ENCODE measurements at regions not wholly inside any gene's neighbourhood (a gene's known extent, or its start where the extent isn't known, plus 50 kb on each side); places are given as distances from the start of the nearest gene placed in this dataset.
A peak's percentile ranks its signal among the peaks of the same experiment; 100 is the strongest.
"Not testable (repeated sequence)": the region's sequence is repeated elsewhere in the genome, so short reads cannot be mapped to it uniquely, and the experiment has no call there.

DNA sequence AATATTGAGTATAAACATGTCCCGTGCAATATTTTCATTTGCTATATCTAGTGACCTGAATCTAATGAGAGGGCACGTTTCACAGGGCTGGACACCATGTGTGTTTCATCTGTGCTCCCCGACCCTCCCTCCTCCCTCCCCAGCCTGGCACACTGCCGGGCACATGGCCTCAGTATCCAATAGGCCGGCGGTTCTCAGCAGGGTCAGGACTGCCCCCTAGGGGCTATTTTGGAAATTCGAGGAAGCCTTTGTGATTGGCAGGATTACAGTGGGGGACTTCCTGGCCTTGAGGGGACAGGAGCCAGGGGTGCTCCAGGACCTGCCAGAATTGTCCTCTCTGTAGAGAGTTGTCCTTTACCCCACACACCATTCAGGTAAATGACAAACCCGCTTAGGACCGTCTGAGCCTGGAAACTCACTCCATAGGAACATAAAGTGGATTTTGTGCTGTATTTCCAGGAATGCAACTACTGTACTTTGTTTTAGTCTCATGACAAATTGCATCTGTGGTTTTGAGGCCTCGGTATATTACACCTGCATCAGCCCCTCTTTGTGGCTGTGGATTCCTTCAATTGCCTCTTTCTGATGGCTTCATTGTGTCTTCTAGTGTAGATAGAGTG is 109.5 kb upstream of the SIM2 start:
- FAIRE-seq (peak; percentile 51), DNase-seq (ENCODE audit: insufficient read length, low spot score) (peak; percentile 41)

DNA sequence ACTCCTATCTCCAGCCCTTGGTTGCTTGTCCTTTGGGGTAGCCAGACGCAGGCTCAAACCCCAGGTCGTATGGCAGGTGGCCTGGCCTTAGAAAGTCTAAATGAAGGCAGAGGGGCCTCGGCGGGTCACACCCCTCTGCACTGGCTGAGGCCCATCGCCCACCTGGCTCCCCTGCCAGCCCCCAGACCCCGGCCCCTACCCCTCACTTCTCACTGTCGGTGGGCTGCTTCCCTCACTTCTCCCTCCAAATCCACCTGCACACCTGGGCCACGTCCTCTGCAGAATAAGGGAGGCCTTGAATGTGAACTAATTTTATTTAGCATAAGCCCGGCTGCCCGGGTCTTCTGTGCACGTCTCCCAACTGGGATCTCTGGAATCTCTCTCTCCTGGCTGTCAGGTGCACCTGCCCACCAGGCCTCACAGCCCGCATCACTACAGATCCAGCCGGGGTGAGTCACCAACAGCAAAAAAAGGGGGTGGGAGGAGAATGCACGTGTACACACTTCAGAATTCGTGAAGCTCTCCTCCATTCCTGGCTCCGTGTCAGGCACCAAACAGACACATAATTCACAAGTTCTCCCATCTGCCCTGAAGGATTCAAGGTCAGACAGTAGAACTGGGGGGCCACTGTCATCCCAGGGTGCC is 107.5 kb upstream of the SIM2 start:
- DNase-seq (ENCODE audit: insufficient read length, low spot score) (no peak), FAIRE-seq (no peak)

DNA sequence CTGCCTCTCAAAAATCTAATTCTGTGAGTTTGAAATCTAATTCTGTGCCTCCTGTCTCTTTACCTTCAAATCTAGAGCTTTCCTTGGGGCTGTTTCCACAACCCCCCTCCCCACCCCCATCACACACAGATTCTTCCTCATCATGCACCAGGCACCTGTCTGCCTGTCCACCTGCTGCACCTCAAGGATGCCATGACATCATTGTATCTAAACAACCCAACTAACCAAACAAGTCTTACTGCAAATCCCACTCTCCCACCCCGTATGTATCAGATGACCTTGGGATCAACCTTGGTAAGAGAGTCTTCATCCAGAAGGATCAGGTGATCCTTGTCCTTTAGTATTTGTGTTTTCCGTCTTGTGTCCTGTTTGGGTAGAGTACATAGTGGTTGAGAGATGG is 102.7 kb upstream of the SIM2 start:
- DNase-seq (ENCODE audit: insufficient read length, low spot score) (no peak), FAIRE-seq (no peak)

DNA sequence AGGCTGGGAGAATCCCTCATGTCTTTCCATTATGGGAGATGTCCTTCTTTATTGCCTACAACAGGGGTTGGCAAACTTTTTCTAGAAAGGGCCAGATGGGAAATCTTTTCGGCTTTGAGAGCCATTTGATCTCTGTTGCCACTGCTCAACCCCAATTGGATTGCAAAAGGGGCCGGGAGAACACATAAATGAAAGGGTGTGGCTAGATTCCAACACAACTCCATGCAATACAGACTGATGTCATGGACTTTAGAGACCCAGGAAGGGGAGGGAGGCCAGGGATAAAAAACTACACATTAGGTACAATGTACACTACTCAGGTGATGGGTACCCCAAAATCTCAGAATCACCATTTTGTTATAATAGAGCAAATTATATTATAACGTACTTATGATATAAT is 97.6 kb upstream of the SIM2 start:
- no peak for DNase-seq (ENCODE audit: insufficient read length, low spot score)
- FAIRE-seq, result no peak

DNA sequence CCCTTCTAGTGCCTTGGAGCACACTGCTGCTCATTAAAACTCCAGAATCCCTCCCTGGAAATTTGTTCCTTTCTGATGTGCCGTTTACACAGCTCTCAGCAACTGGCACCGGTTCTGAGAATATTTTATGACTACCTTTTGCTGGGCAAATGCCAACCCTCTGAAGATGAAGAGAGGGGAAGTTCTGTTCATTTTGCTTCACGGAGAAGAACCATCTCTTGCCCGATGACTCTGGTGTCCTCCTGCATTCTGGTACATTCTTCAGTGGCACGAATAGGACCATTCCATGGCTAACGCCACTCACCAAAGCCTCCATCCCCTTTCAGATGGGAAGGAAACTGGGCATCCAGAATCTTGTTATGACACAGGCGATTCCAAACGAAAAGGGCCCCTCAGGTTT is 96.2 kb upstream of the SIM2 start:
- DNase-seq (ENCODE audit: insufficient read length, low spot score) (no peak), FAIRE-seq (no peak)

DNA sequence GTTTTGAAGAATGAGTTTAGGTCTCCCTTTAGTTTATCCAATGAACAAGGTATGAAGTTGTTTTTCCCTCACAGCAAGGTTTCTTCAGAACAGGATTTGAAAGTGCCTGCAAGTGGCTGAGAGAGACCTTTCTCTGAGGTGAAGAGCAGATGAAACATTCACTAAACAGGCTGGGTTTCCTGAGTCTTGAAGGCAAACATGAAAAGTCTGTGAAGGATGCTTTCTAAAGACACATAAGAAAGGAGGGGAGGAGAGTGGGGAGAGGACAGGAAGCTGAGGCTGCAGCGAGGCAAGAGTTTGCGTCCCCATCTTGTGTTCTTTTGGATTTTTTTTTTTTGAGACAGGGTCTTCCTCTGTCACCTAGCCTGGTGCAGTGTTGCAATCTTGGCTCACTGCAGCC is 95.7 kb upstream of the SIM2 start:
- DNase-seq (ENCODE audit: insufficient read length, low spot score), result no peak
- FAIRE-seq, result no peak

DNA sequence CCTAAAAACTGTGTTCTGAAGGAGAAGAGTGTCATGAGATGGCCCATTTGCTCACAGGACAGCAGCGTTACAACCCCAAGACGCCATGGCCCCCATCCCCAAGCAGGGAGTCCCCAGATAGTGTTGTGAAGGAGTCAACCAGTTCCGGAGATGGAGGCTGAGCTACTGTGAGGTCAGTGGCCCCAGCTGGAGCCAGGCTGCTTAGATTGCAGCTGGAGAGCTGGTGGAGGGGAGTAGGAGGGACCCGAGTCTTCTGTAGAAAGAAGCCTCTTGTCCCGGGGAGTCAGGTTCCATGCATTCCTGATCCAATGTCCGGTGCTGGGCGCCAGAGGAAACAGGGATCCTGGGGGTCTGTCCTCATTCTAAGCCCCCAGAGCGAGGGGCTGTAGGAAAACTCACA is 93.5 kb upstream of the SIM2 start:
- no peak for DNase-seq (ENCODE audit: insufficient read length, low spot score)
- no peak for FAIRE-seq

DNA sequence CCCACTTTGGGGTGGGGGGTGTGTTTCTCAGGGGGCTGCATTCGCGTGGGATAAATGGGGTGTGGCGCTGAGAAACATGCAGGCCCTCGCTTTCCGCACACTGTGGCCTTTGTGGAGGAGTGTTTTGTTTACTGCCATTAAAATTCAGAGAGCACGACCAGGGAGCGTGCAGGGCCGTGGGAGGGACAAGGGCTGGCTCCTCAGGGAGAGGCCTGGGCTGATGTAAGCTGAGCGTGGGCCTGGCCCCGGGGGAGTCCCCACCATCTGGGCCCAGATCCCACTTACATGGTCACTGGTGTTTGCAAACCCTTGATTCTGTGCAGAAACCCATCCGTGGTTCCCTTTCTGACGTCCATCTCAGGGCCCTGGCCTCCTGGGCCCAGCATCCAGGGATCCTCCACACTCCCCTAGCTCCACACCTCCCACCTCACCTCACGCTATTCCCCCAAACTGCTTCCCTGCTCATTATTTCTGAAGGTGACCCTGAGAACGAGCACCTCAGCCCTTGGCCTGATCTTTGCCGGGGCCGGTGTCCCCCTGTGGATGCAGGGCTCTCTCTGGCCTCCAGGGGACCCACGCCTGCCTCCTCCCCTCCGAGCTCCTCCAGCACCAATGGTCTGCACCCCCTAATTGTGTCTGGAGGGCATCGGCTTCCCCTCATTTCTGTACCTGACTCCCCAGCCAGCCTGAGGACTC is 92.5 kb upstream of the SIM2 start:
- FAIRE-seq (no peak), DNase-seq (ENCODE audit: insufficient read length, low spot score) (no peak)

DNA sequence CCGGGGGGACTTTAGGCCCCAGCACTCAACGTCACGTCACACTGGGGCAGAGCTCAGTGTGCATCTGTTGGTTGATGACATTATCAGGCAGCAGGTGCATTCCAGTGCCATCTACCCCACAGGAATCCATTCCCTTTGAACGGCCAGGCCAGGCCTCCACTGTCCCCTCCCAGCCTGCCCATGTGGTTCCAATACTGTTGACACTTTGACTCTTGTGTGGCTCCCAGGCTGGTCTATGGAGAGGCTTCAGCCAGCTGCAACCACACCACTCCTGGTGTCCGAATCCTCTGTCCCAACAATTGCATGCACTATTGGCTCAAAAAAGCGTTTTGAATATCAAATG is 92.0 kb upstream of the SIM2 start:
- DNase-seq (ENCODE audit: insufficient read length, low spot score) (no peak), FAIRE-seq (no peak)

DNA sequence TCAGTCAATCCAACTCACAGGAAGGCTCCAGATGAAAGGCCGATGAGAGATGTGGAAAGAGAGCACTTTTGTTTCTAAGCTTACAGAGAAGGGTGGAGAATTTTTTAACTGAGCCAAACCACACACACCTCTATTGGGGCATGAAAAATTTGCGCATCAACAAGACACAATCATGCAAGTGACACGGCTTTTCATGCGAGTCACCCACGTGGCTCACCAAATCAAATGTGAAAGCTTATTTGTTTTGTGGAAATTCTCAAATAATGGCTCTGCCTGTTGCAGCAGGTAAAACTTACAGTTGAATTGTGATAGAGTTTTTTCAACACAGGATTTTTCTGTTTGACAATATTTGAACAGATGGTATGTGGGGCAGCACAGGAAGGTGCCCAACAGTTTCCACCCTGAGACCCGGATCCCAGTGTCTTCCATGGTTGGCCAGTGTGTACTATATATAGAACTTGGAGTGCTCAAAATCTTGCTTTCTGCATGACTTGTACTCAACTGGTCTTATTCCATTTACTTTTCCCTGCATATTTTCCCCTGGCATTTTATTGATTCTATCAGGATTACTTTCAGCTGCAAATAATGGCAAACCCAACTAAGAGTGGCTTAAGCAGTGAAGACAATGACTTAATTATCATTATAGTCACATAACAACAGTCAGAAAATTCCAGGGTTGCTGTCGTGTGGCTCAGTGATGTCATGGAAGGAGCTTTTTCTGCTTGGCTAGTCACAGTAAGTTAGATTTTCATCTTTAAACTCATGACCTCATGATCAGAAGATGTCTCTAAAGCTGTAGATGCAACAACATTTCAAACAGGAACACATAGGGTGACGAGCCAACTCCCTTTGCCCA is 90.6 kb upstream of the SIM2 start:
- DNase-seq (ENCODE audit: insufficient read length, low spot score) (no peak), FAIRE-seq (no peak)

DNA sequence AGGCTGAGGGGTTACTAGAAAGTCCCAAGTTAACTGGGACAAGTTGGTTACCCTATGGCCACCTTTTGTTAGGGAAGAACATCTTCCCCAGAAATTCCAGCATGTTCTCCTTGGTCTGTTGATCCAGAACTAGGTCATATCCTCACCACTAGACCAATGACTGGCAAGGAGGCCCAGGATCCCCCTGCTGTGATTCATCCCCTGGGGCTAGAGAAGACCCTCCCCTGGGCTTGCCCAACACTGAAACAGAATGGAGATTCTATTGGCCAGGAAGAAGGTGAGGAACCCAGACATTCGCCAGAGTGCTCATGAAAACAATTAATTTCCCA is 90.1 kb upstream of the SIM2 start:
- no peak for FAIRE-seq
- no peak for DNase-seq (ENCODE audit: insufficient read length, low spot score)

DNA sequence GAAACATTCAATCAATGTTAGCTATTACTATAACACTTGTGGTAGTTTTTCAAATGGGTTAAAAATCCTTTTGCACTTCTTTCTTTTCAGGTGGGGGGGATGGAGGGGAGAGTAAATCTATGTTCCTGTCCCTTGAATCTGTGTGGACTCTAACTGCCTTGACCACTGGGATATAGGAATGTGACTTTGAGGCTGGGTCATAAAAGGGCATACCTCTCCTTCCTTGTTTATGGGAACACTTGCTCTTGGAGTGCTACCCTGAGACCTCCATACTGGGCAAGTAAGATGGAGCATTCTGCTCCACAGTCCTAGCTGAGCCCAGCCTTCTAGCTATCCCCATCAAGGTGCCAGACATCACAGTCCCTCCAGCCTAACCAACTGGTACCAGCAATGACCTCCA is 89.3 kb upstream of the SIM2 start:
- FAIRE-seq, result no peak
- no peak for DNase-seq (ENCODE audit: insufficient read length, low spot score)

DNA sequence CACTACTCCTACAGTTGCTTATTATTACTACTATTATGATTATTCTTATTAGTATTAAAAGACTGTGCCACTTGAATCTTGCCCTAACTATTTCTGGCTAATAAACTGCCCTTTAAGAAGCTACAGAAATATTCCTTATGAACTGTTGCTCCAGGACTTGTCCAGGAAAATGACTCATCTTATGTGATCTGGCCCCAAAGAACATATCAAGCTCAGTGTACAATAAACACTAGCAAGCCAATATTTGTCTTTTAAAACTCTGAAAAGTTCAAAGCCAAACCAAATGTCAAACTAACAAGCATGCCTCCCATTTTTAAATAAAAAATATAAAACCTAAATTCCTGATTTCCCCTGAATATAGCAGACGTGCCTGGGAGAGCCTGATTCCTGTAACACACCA is 88.7 kb upstream of the SIM2 start:
- no peak for FAIRE-seq
- DNase-seq (ENCODE audit: insufficient read length, low spot score), result no peak

DNA sequence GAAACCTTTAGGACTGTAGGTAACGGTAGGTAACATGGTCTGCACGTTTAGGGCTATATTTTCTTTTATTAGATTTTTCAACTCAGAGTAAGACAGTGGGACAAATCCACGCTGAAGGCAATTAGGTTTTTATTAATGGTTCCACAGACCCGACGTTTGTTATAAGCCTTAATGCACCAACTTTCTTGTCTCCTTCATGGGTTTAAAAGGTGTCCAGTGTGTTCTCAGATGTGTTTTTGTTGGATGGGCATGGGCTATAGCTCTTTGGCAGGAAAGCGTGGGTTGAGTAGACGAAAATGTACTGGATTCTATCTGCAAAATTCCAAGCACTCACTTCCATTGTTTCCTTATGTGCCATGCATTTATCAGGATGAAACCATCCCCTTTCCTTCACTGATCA is 88.0 kb upstream of the SIM2 start:
- FAIRE-seq, result no peak
- no peak for DNase-seq (ENCODE audit: insufficient read length, low spot score)

DNA sequence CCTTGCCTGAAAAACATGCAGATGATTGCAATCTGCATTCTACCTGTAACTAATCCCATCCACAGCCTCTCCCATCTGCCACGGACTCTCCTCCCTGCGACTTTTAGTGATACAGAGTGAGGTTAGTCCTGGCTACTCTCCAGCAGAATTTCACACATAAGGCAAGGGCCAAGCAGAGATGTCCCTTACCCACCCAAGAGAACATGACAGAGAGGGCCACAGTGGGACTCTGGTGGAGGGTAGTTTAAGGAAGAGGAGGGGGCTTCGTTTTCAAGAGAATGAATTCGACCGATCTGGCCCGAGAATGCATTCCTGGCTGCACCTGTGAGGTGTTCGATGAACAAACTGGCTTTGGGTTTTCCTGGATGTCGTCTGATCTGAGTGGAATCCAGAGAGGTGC is 87.5 kb upstream of the SIM2 start:
- no peak for FAIRE-seq

DNA sequence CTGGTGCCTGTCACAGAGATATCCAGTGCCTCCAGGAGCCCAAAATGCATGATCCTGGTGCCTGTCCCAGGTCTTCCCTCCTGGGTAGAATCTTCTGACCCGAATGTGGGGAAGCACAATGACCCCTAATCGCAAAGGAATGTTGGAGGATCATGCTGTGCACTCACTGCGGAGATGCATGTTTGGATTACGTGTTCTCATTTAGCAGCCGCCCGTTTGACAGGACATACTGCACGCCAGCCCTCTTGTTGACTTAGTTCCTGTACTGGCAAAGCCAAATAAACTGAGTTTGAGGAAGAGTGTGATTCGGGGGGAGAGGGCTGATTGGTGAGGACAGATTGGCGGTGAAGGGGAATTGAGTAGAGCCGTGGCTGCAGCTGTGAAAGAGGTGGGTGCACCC is 85.9 kb upstream of the SIM2 start:
- DNase-seq (ENCODE audit: insufficient read length, low spot score) (no peak), FAIRE-seq (no peak)

More for the DNA sequence above, 87.5 kb upstream of the SIM2 start:
- DNase-seq (ENCODE audit: insufficient read length, low spot score), result no peak

DNA sequence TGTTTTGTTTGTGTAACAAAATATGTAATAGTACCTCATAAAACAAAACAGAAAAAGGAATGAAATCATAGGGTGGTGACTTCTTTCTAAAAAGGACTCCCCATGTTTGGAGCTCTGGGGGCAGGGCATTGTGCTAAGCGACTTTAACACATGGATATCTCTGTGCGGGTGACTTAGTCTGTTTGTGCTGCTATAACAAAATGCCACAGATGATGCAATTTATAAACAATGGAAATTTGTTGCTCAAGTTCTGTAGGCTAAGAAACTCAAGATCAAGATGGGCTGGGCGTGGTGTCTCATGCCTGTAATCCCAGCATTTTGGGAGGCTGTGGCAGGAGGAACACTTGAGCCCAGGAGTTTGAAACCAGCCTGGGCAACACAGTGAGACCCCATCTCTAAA is 85.4 kb upstream of the SIM2 start:
- no peak for FAIRE-seq
- no peak for DNase-seq (ENCODE audit: insufficient read length, low spot score)

DNA sequence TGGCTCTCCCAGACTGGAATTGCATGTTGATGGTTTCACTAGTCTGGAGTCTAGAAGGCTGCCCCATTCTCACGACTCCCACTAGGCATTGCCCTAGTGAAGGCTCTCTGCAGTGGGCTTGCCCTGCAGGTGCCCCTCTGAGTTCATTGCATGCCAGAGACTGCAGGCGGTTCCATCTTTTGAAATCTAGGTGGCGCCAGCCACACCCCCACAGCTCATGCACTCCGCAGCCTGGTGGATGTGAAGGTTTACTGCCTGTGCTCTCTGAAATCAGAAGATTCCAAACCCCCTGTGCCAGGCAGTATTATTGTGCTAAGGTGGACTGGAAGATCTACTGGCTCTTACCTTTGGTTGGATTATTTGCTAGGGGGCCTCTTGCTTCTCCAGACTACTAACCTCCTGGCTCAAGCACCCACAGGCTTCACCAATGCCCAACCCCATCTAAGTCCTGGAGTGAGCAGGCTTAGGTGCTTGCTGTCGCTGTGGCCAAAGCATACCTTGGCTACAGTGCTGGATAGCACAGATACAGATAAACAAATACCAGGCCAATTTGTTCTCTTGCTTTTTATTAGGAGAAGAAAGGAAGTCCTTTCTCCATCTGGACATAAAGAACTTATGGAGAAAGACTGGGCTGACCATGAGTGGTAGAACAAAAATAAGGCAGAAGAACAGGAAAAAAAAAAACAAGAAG is 83.5 kb upstream of the SIM2 start:
- DNase-seq (ENCODE audit: insufficient read length, low spot score) (no peak), FAIRE-seq (no peak)

DNA sequence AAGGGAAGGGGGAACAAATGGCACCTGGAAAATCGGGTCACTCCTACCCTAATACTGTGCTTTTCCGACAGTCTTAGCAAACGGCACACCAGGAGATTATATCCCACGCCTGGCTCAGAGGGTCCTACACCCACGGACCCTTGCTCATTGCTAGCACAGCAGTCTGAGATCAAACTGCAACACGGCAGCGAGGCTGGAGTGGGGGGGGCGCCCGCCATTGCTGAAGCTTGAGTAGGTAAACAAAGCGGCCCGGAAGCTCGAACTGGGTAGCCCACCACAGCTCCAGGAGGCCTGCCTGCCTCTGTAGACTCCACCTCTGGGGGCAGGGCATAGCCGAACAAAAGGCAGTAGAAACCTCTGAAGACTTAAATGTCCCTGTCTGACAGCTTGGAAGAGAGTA is 82.1 kb upstream of the SIM2 start:
- DNase-seq (ENCODE audit: insufficient read length, low spot score); FAIRE-seq: not testable (repeated sequence)

DNA sequence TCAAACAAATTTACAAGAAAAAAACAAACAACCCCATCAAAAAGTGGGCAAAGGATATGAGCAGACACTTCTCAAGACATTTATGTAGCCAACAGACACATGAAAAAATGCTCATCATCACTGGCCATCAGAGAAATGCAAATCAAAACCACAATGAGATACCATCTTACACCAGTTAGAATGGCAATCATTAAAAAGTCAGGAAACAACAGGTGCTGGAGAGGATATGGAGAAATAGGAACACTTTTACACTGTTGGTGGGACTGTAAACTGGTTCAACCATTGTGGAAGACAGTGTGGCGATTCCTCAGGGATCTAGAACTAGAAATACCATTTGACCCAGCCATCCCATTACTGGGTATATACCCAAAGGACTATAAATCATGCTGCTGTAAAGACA is 77.1 kb upstream of the SIM2 start:
- not testable (repeated sequence) for FAIRE-seq; DNase-seq (ENCODE audit: insufficient read length, low spot score)

DNA sequence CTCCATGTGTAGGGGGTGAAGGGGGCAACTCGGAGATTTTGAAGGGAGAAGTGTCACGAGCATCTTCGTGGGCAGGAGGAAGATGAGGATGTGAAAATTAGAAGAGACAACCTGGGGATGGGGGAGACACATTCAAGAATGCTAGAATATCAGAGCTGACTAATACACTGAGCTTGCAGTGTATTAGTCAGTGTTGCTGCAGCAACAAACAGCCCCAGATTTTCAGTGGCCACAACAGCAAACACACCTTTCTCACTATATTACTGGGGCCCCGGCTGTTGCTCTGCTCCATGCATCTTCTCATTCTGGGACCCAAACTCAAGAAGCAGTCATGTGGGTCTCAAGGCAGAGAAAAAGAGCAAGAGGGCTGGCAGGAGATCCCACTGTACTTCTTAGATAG is 74.8 kb upstream of the SIM2 start:
- no peak for FAIRE-seq
- DNase-seq (ENCODE audit: insufficient read length, low spot score), result no peak
